BE2C (cell line): ENCODE measurements at regions not wholly inside any gene's neighbourhood (a gene's known extent, or its start where the extent isn't known, plus 50 kb on each side); places are given as distances from the start of the nearest gene placed in this dataset.

ENCODE experiments used
- DNase-seq: peaks from one replicate; pipeline ENCODE4 v3.0.0-alpha.2; 2020
- H3K27me3 ChIP-seq: fragments of 250-450 bp; sonication (Bioruptor Pico); 2 replicates; pipeline ENCODE4 v1.5.1; 2020; ENCODE audit warnings: mild to moderate bottlenecking
- H3K36me3 ChIP-seq: fragments of 250-450 bp; sonication (Bioruptor Pico); 2 replicates; pipeline ENCODE4 v1.5.1; 2020; ENCODE audit warnings: mild to moderate bottlenecking
- H3K4me1 ChIP-seq: fragments of 250-450 bp; sonication (Bioruptor Pico); 2 replicates; pipeline ENCODE4 v1.5.1; 2020
- H3K4me3 ChIP-seq: 2 replicates; pipeline ENCODE4 v1.5.1; 2011; ENCODE audit warnings: low read depth, low read length
- H3K9me3 ChIP-seq: fragments of 250-450 bp; sonication (Bioruptor Pico); 2 replicates; pipeline ENCODE4 v1.5.1; 2020
- CTCF ChIP-seq: IDR thresholded peaks from 2 replicates; pipeline ENCODE4 v1.5.1; 2012; ENCODE audit warnings: mild to moderate bottlenecking, low read depth, low read length

DNA sequence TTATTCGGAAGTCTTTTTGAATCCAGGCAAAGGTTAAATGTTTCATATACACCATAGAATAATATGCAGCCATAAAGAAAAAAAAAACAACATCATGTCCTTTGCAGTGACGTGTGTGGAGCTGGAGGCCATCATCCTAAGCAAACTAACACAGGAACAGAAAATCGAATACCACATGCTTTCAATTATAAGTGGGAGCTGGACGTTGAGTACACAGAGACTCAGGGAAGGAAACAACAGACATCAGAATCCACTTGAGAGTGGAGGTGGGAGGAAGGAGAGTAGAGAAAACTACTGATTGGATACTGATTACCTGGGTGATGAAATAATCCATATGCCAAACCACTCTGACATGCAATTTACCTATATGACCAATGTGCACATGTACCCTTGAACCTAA is 293.4 kb downstream of the KLF6 start:
- H3K36me3 ChIP-seq = no peaks in the 10 kb centered on the region
- no peak for DNase-seq
- no peaks in the 10 kb centered on the region for H3K9me3 ChIP-seq
- no peak for TF ChIP-seq CTCF
- no peaks in the 10 kb centered on the region for H3K4me1 ChIP-seq
- no peaks in the 10 kb centered on the region for H3K27me3 ChIP-seq
- no peak overlapping the region for H3K4me3 ChIP-seq

- H3K4me1 ChIP-seq = peaks cover 5% of the 10 kb centered on the region; the same call in 1 of the 2 replicates
- H3K27me3 ChIP-seq = no peaks in the 10 kb centered on the region
- DNase-seq = no peak
These were observed 297.8 kb downstream of the KLF6 start for GRCh38 chr10:3487228-3487627.

GRCh38 chr10:3486346-3487065 is 298.5 kb downstream of the KLF6 start:
- Histone ChIP-seq H3K4me3 (no peak overlapping the region), H3K27me3 (no peaks in the 10 kb centered on the region), H3K36me3 (no peaks in the 10 kb centered on the region), H3K9me3 (no peaks in the 10 kb centered on the region), H3K4me1 (peaks cover 5% of the 10 kb centered on the region; the same call in 1 of the 2 replicates)
- peak; percentile 68 for DNase-seq
- no peak for TF ChIP-seq CTCF

More at GRCh38 chr10:3487228-3487627, 297.8 kb downstream of the KLF6 start:
- no peak for TF ChIP-seq CTCF
- Histone ChIP-seq H3K9me3 (no peaks in the 10 kb centered on the region), H3K36me3 (no peaks in the 10 kb centered on the region), H3K4me3 (no peak overlapping the region)

GRCh38 chr10:3485057-3485686 is 299.8 kb downstream of the KLF6 start:
- Histone ChIP-seq H3K36me3 (no peaks in the 10 kb centered on the region), H3K27me3 (no peaks in the 10 kb centered on the region), H3K4me1 (peaks cover 5% of the 10 kb centered on the region; the same call in 1 of the 2 replicates), H3K4me3 (no peak overlapping the region), H3K9me3 (no peaks in the 10 kb centered on the region)
- no peak for TF ChIP-seq CTCF
- DNase-seq = no peak

DNA sequence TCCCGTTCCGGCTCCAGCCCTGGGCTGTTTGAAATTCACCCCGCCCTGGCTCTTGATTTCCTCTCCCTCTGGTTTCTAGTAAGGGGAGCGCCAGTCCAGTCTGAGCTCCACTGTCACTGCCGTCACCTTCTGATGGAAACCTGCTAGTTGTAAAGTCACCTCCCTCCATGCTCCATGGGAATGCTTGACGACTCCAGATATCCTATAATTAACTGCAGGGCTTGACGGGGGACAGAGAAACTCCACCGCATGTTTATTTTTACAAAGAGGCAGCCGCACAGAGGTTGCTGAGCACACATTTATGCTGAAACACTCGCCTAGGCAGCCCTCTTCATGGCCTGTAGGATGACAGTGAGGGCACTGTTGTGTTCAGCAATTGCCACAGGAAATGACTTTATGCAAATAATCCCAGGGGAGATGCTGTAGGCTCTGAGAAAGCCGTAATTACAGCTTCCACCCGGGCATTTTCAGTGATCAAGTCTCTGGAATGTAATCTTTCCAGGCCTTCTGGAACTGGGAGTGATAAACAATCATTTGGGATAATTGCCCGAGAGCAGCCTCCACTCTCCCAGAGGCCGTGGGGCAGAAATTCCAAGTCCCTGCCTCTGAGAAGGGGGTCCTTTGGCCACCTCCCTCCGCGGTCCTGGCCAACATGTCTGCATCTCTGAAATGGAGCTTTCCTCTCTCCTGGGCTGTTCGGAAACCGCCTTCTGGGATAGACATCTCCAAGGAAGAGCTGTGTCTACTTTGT is 300.5 kb downstream of the KLF6 start:
- Histone ChIP-seq H3K4me3 (no peak overlapping the region), H3K9me3 (no peaks in the 10 kb centered on the region), H3K4me1 (peaks cover 5% of the 10 kb centered on the region; the same call in 1 of the 2 replicates), H3K27me3 (no peaks in the 10 kb centered on the region), H3K36me3 (no peaks in the 10 kb centered on the region)
- no peak for TF ChIP-seq CTCF
- no peak for DNase-seq
